SH-SY5Y (cell line): ENCODE measurements at regions not wholly inside any gene's neighbourhood (a gene's known extent, or its start where the extent isn't known, plus 50 kb on each side); places are given as distances from the start of the nearest gene placed in this dataset.

Experiments
- GATA2 ChIP-seq: IDR thresholded peaks from 2 replicates; pipeline ENCODE4 v1.6.1; 2011; ENCODE audit warnings: mild to moderate bottlenecking, low read depth, low read length
- GATA3 ChIP-seq: IDR thresholded peaks from 2 replicates; pipeline ENCODE4 v1.6.1; 2011; ENCODE audit warnings: low read depth, mild to moderate bottlenecking, low read length, moderate library complexity

GRCh38 chr6:95805699-95806098 lies 210.1 kb upstream of the FUT9 start:
- TF ChIP-seq GATA2 (no peak), GATA3 (no peak)
